ENCODE measurements at regions not wholly inside any gene's neighbourhood (a gene's known extent, or its start where the extent isn't known, plus 50 kb on each side); places are given as distances from the start of the nearest gene placed in this dataset.

- TF ChIP-seq, protein P1, sequence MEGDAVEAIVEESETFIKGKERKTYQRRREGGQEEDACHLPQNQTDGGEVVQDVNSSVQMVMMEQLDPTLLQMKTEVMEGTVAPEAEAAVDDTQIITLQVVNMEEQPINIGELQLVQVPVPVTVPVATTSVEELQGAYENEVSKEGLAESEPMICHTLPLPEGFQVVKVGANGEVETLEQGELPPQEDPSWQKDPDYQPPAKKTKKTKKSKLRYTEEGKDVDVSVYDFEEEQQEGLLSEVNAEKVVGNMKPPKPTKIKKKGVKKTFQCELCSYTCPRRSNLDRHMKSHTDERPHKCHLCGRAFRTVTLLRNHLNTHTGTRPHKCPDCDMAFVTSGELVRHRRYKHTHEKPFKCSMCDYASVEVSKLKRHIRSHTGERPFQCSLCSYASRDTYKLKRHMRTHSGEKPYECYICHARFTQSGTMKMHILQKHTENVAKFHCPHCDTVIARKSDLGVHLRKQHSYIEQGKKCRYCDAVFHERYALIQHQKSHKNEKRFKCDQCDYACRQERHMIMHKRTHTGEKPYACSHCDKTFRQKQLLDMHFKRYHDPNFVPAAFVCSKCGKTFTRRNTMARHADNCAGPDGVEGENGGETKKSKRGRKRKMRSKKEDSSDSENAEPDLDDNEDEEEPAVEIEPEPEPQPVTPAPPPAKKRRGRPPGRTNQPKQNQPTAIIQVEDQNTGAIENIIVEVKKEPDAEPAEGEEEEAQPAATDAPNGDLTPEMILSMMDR (IDR thresholded peaks at IDR 0.05): no peak
- TF ChIP-seq EZH2 (IDR thresholded peaks at IDR 0.05): no peak
Observed at GRCh38 chr10:127802531-127803095, 65.6 kb downstream of the FOXI2 start.
